ENCODE measurements at regions not wholly inside any gene's neighbourhood (a gene's known extent, or its start where the extent isn't known, plus 50 kb on each side); places are given as distances from the start of the nearest gene placed in this dataset.
A peak's percentile ranks its signal among the peaks of the same experiment; 100 is the strongest.
"Not testable (repeated sequence)": the region's sequence is repeated elsewhere in the genome, so short reads cannot be mapped to it uniquely, and the experiment has no call there.

- no peak for DNase-seq (ENCODE audit: low read depth)
Observed at GRCh38 chr1:233790121-233790520, 114.4 kb upstream of the SLC35F3 start.

GRCh38 chr1:233790662-233791371 is 113.7 kb upstream of the SLC35F3 start:
- peak; percentile 54 for DNase-seq (ENCODE audit: low read depth)

GRCh38 chr1:233791372-233791703 is 113.1 kb upstream of the SLC35F3 start:
- no peak for DNase-seq (ENCODE audit: low read depth)

GRCh38 chr1:233791721-233792120 is 112.8 kb upstream of the SLC35F3 start:
- DNase-seq (ENCODE audit: low read depth): no peak

GRCh38 chr1:233794863-233795262 is 109.6 kb upstream of the SLC35F3 start:
- DNase-seq (ENCODE audit: low read depth): no peak

GRCh38 chr1:233796146-233796783 is 108.2 kb upstream of the SLC35F3 start:
- DNase-seq (ENCODE audit: low read depth): no peak

GRCh38 chr1:233802611-233803010 is 101.9 kb upstream of the SLC35F3 start:
- DNase-seq (ENCODE audit: low read depth): no peak

- no peak for DNase-seq (ENCODE audit: low read depth)
Observed at GRCh38 chr1:233805786-233806185, 98.7 kb upstream of the SLC35F3 start.

GRCh38 chr1:233815357-233815756 is 89.1 kb upstream of the SLC35F3 start:
- no peak for DNase-seq (ENCODE audit: low read depth)

- no peak for DNase-seq (ENCODE audit: low read depth)
Observed at GRCh38 chr1:233815865-233816264, 88.6 kb upstream of the SLC35F3 start.

- no peak for DNase-seq (ENCODE audit: low read depth)
Observed at GRCh38 chr1:233816348-233816747, 88.1 kb upstream of the SLC35F3 start.

- DNase-seq (ENCODE audit: low read depth): no peak
Observed at GRCh38 chr1:233819042-233819441, 85.4 kb upstream of the SLC35F3 start.

- not testable (repeated sequence) for DNase-seq (ENCODE audit: low read depth)
Observed at GRCh38 chr1:233824179-233824578, 80.3 kb upstream of the SLC35F3 start.

- DNase-seq (ENCODE audit: low read depth): not testable (repeated sequence)
Observed at GRCh38 chr1:233827937-233828336, 76.5 kb upstream of the SLC35F3 start.

- no peak for DNase-seq (ENCODE audit: low read depth)
Observed at GRCh38 chr1:233828480-233828879, 76.0 kb upstream of the SLC35F3 start.

GRCh38 chr1:233834609-233835008 is 69.9 kb upstream of the SLC35F3 start:
- no peak for DNase-seq (ENCODE audit: low read depth)

- not testable (repeated sequence) for DNase-seq (ENCODE audit: low read depth)
Observed at GRCh38 chr1:233838207-233838606, 66.3 kb upstream of the SLC35F3 start.

- DNase-seq (ENCODE audit: low read depth): peak; percentile 78
Observed at GRCh38 chr1:233843525-233844204, 60.8 kb upstream of the SLC35F3 start.

- DNase-seq (ENCODE audit: low read depth): no peak
Observed at GRCh38 chr1:233844275-233844674, 60.2 kb upstream of the SLC35F3 start.

GRCh38 chr1:233844692-233845091 is 59.8 kb upstream of the SLC35F3 start:
- DNase-seq (ENCODE audit: low read depth): peak; percentile 31

Measured in RPMI7951 (cell line).